Fibroblast of lung (primary cell): ENCODE measurements at regions not wholly inside any gene's neighbourhood (a gene's known extent, or its start where the extent isn't known, plus 50 kb on each side); places are given as distances from the start of the nearest gene placed in this dataset.
A peak's percentile ranks its signal among the peaks of the same experiment; 100 is the strongest.

Source experiments
- DNase-seq, 2 donors: peaks; one replicate each; pipeline versions ENCODE4 v3.0.0 to v3.0.0-alpha.2; 2010; ENCODE audit warnings: low read depth in 2 of 2
- H2AFZ ChIP-seq: 2 replicates; pipeline ENCODE4 v1.5.1; 2012; ENCODE audit warnings: low read length, control low read depth, inconsistent platforms
- H3K27ac ChIP-seq: 2 replicates; pipeline ENCODE4 v1.5.1; 2011; ENCODE audit warnings: low read length, control low read depth; ENCODE audit not compliant: insufficient read depth
- H3K27me3 ChIP-seq: 2 replicates; pipeline ENCODE4 v1.5.1; 2011; ENCODE audit warnings: mild to moderate bottlenecking, low read length; ENCODE audit not compliant: control insufficient read depth, insufficient read depth
- H3K36me3 ChIP-seq: 2 replicates; pipeline ENCODE4 v1.5.1; 2011; ENCODE audit warnings: low read length; ENCODE audit not compliant: control insufficient read depth, insufficient read depth
- H3K4me1 ChIP-seq: 2 replicates; pipeline ENCODE4 v1.5.1; 2011; ENCODE audit warnings: low read length; ENCODE audit not compliant: control insufficient read depth, insufficient read depth; ENCODE audit errors: extremely low read depth
- H3K4me2 ChIP-seq: 2 replicates; pipeline ENCODE4 v1.5.1; 2011; ENCODE audit warnings: low read length, control low read depth; ENCODE audit not compliant: insufficient read depth; ENCODE audit errors: extremely low read depth
- H3K4me3 ChIP-seq, 4 experiments: fragments of 200-600 bp in 1 of 4; sonication (generic) in 1 of 4; replicated peaks in 1 of 4; 2 replicates each; pipeline ENCODE4 v1.5.1; 2011 to 2016; ENCODE audit warnings: low read length in 4 of 4, low read depth in 3 of 4, mild to moderate bottlenecking in 3 of 4, control low read depth in 2 of 4, inconsistent platforms in 1 of 4, mixed read lengths in 1 of 4; ENCODE audit not compliant: insufficient read depth in 1 of 4; ENCODE audit errors: control extremely low read depth in 1 of 4
- H3K79me2 ChIP-seq: 2 replicates; pipeline ENCODE4 v1.5.1; 2012; ENCODE audit warnings: mild to moderate bottlenecking, low read length, inconsistent platforms; ENCODE audit not compliant: control insufficient read depth, insufficient read depth
- H3K9ac ChIP-seq: 2 replicates; pipeline ENCODE4 v1.5.1; 2011; ENCODE audit warnings: mild to moderate bottlenecking, low read length, control low read depth; ENCODE audit not compliant: insufficient read depth
- H3K9me3 ChIP-seq: 2 replicates; pipeline ENCODE4 v1.5.1; 2012; ENCODE audit warnings: low read depth, low read length; ENCODE audit not compliant: control insufficient read depth, insufficient read depth
- H4K20me1 ChIP-seq: 2 replicates; pipeline ENCODE4 v1.5.1; 2011; ENCODE audit warnings: low read length; ENCODE audit not compliant: control insufficient read depth, insufficient read depth; ENCODE audit errors: extremely low read depth
- EZH2 ChIP-seq: IDR thresholded peaks from 2 replicates; pipeline ENCODE4 v1.5.1; 2012; ENCODE audit warnings: low read length, control low read depth, mild to moderate bottlenecking; ENCODE audit errors: missing control alignments
- TF ChIP-seq, protein P1 (sequence below), 2 donors: IDR thresholded peaks in 1 of 2; conservative IDR thresholded peaks in 1 of 2; 1 replicate in 1 of 2; 2 replicates in 1 of 2; pipeline ENCODE4 v1.5.1; 2011 to 2012; ENCODE audit warnings: low read length in 2 of 2, control low read depth in 1 of 2, inconsistent platforms in 1 of 2, low read depth in 1 of 2, mild to moderate bottlenecking in 1 of 2

DNA sequence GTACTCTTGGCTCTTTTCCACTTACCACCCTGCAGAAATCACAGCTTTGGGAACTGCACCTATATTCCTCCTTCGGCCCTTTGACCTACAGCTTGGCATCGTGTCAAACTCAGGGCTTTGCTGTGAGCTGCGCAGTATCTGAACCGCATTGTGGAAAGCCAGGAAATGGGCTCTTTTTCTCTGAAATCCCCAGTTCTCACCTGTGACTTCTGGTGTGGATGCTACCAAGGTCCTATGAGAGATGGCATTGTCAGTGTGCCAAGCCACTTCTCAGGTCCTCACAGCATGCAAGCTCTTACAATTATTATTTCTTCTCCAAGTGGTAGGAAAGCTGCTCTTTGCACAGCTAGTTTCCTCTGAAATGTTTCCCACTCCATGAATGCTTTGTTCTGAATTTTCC lies 450.6 kb upstream of the TBL1XR1 start:
- Histone ChIP-seq H3K9ac (no peak overlapping the region), H2AFZ (no peak overlapping the region), H3K36me3 (no peaks in the 10 kb centered on the region), H3K79me2 (no peaks in the 10 kb centered on the region), H3K27me3 (no peaks in the 10 kb centered on the region), H3K4me2 (no peak overlapping the region), H4K20me1 (no peaks in the 10 kb centered on the region), H3K27ac (no peak overlapping the region), H3K4me3 (no peak overlapping the region), H3K9me3 (no peaks in the 10 kb centered on the region), H3K4me1 (no peaks in the 10 kb centered on the region)
- no peak for DNase-seq
- TF ChIP-seq, protein P1, sequence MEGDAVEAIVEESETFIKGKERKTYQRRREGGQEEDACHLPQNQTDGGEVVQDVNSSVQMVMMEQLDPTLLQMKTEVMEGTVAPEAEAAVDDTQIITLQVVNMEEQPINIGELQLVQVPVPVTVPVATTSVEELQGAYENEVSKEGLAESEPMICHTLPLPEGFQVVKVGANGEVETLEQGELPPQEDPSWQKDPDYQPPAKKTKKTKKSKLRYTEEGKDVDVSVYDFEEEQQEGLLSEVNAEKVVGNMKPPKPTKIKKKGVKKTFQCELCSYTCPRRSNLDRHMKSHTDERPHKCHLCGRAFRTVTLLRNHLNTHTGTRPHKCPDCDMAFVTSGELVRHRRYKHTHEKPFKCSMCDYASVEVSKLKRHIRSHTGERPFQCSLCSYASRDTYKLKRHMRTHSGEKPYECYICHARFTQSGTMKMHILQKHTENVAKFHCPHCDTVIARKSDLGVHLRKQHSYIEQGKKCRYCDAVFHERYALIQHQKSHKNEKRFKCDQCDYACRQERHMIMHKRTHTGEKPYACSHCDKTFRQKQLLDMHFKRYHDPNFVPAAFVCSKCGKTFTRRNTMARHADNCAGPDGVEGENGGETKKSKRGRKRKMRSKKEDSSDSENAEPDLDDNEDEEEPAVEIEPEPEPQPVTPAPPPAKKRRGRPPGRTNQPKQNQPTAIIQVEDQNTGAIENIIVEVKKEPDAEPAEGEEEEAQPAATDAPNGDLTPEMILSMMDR (conservative IDR thresholded peaks at IDR 0.05 in 1 of 2, IDR thresholded peaks at IDR 0.05 in 1 of 2; ENCODE audit: low read depth in 1 of 2, low read length in 2 of 2): no peak

DNA sequence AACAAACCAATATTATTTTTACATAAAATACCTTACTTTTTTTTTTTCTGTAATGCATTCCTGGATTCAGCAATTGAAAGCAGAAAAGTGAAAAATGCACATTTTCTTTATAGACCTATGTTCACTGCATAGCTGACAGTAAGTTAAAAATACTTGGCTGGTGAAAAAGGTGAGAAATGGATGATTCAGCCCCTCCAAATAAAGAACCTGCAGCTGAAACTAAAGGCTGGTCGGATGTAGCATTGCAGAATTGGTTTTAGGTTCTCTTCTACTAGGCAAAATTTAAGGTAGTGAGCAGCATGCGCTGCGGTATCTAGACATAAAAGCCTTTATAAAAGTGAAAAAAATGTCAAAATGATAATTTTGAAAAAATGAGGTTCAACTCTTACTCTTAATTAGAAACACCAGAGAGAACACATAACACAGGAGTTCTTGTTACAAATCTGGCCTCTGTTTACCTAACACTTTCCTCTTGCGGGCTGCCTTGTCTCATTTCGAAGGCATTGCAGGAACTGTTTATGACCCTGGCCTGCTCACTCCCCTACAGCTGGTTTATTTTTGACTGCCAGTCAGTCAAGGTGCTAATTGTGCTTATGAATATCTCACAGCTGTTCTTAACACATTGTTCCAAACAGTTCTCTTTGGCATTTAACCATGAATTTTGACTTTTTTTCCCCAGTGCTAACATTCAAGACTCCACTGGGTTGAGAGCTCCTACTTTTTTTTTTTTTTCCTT lies 455.4 kb upstream of the TBL1XR1 start:
- Histone ChIP-seq H3K4me1 (no peaks in the 10 kb centered on the region), H3K9ac (no peak overlapping the region), H3K79me2 (no peaks in the 10 kb centered on the region), H4K20me1 (no peaks in the 10 kb centered on the region), H3K36me3 (no peaks in the 10 kb centered on the region), H2AFZ (no peak overlapping the region), H3K4me3 (no peak overlapping the region), H3K9me3 (no peaks in the 10 kb centered on the region), H3K27ac (no peak overlapping the region), H3K27me3 (no peaks in the 10 kb centered on the region), H3K4me2 (no peak overlapping the region)
- TF ChIP-seq, protein P1 (conservative IDR thresholded peaks at IDR 0.05 in 1 of 2, IDR thresholded peaks at IDR 0.05 in 1 of 2; ENCODE audit: low read depth in 1 of 2, low read length in 2 of 2): no peak
- no peak for TF ChIP-seq EZH2
- peak in 1 of 2 donors; percentile 33 for DNase-seq

DNA sequence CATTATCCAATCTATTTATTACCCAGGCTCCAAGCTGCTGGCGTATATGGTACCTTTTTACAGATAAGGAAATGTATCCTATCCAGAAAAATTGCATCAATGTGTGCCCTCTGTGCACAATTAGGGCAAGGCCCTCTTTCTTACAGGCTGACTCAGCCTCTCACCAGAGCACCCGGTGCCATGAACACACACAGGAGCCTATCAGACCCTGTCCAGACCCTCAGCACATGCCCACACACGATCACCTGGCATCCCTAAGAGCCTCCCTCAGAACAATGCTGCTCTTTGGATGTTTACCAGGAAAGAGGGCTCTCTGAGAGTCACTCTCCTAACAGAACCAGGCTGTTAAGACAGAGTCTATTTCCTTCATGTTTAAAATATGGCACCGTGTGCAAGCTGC lies 460.0 kb upstream of the TBL1XR1 start:
- Histone ChIP-seq H3K79me2 (no peaks in the 10 kb centered on the region), H2AFZ (no peak overlapping the region), H3K36me3 (no peaks in the 10 kb centered on the region), H3K27me3 (no peaks in the 10 kb centered on the region), H4K20me1 (no peaks in the 10 kb centered on the region), H3K9me3 (no peaks in the 10 kb centered on the region), H3K4me3 (no peak overlapping the region), H3K4me1 (no peaks in the 10 kb centered on the region), H3K27ac (no peak overlapping the region), H3K9ac (no peak overlapping the region), H3K4me2 (no peak overlapping the region)
- no peak for TF ChIP-seq EZH2
- TF ChIP-seq, protein P1 (conservative IDR thresholded peaks at IDR 0.05 in 1 of 2, IDR thresholded peaks at IDR 0.05 in 1 of 2; ENCODE audit: low read depth in 1 of 2, low read length in 2 of 2): no peak
- DNase-seq: no peak
